ENCODE measurements at regions not wholly inside any gene's neighbourhood (a gene's known extent, or its start where the extent isn't known, plus 50 kb on each side); places are given as distances from the start of the nearest gene placed in this dataset.

GRCh38 chr2:223232896-223233295 is 180.9 kb downstream of the KCNE4 start:
- CTCF ChIA-PET = interaction anchor here (1.0 kb wide), 1 partner anchor 261 kb away, joined by 3 read pairs; no protein-coding TSS in a partner anchor
- in situ Hi-C loops (cut with MboI) = no loop called here
- Histone ChIP-seq H3K9me3 (replicated peaks; ENCODE audit: control insufficient read depth, insufficient read depth, low read length) (no peaks in the 10 kb centered on the region), H3K36me3 (ENCODE audit: control insufficient read depth in 2 of 2, insufficient read depth in 2 of 2, low read length in 1 of 2) (no peaks in the 10 kb centered on the region), H3K27ac (ENCODE audit: control insufficient read depth, insufficient read depth) (no peak overlapping the region), H2AFZ (ENCODE audit: control insufficient read depth, low read depth, low read length) (no peak overlapping the region), H3K4me3 (no peak overlapping the region), H3K4me1 (ENCODE audit: control insufficient read depth, insufficient read depth, low read length) (no peaks in the 10 kb centered on the region), H4K20me1 (ENCODE audit: control insufficient read depth, insufficient read depth) (no peaks in the 10 kb centered on the region), H3K4me2 (ENCODE audit: control insufficient read depth, insufficient read depth) (no peak overlapping the region), H3K27me3 (replicated peaks in 1 of 2; ENCODE audit: control insufficient read depth in 2 of 2, insufficient read depth in 2 of 2, low read length in 1 of 2) (no peaks in the 10 kb centered on the region), H3K79me2 (ENCODE audit: control insufficient read depth, insufficient read depth, low read length) (no peaks in the 10 kb centered on the region), H3K9ac (ENCODE audit: control insufficient read depth, insufficient read depth, low read length) (no peak overlapping the region)
- SMC1A ChIA-PET (ENCODE audit: uncharacterized antibody, unreplicated experiment) = no interaction called here
- WGBS (ENCODE audit: insufficient coverage, insufficient replicate concordance, low lambda C conversion rate, missing lambda C conversion rate) = 0% methylated on average over 2 of the region's 2 CpGs
- no peak for DNase-seq (ENCODE audit: low read depth, low spot score)
- POLR2A ChIA-PET = no interaction called here
- no TSS peak for BruUV-seq (replicated peaks)
- ATAC-seq = no peak
- intact Hi-C loops (cut with micrococcal nuclease; ENCODE audit: unreplicated experiment) = no loop called here
- TF ChIP-seq USF1 (IDR thresholded peaks at IDR 0.05; ENCODE audit: borderline replicate concordance, extremely low read length, insufficient read depth, low read depth, low read length) (no peak), ZBTB4 (CRISPR knock-in tag; IDR thresholded peaks at IDR 0.05) (no peak), E2F8 (IDR thresholded peaks at IDR 0.05; ENCODE audit: low read depth, partially characterized antibody) (no peak), CHD4 (IDR thresholded peaks at IDR 0.05) (no peak), NBN (IDR thresholded peaks at IDR 0.05) (no peak), ZNF274 (IDR thresholded peaks at IDR 0.05; ENCODE audit: insufficient read depth, insufficient read length) (no peak), ESRRA (IDR thresholded peaks at IDR 0.05; ENCODE audit: low read length) (no peak), MLLT1 (IDR thresholded peaks at IDR 0.05) (no peak), ZNF217 (IDR thresholded peaks at IDR 0.05) (no peak), BMI1 (IDR thresholded peaks at IDR 0.05; ENCODE audit: borderline replicate concordance) (no peak), POLR2AphosphoS5 (IDR thresholded peaks at IDR 0.05; ENCODE audit: low read length) (no peak)
- FAIRE-seq = no peak
- RAD21 ChIA-PET (ENCODE audit: unreplicated experiment) = no interaction called here

Measured in GM12878 (cell line).